HS-27A (cell line): ENCODE measurements at regions not wholly inside any gene's neighbourhood (a gene's known extent, or its start where the extent isn't known, plus 50 kb on each side); places are given as distances from the start of the nearest gene placed in this dataset.

Experiments
- DNase-seq: peaks from one replicate; pipeline ENCODE4 v3.0.0-alpha.2; 2012; ENCODE audit warnings: low read depth, missing footprints

DNA sequence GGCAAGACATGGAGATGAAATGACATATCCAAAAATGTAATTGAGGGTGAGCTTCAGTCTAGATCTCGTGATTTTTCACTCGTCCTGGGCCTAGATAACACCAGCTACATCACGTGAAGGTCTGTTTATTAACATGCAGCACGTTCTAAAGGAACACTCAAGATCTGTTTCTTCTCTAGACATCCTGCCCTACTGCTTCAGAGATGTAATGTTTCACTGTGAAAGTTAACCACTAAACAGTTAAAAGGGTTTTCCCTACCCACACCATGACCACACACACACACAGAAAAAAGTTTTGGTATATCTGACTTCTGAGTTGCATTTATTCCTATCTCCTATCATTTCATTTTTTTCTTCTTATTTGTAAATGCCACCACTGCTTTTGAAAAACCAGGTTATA, 52.3 kb upstream of the SMIM31 start:
- no peak for DNase-seq
